Nephron progenitor cell (in vitro differentiated cells): ENCODE measurements at regions not wholly inside any gene's neighbourhood (a gene's known extent, or its start where the extent isn't known, plus 50 kb on each side); places are given as distances from the start of the nearest gene placed in this dataset.
A peak's percentile ranks its signal among the peaks of the same experiment; 100 is the strongest.

Experiments
- DNase-seq: peaks from one replicate; pipeline ENCODE4 v3.0.0; 2021
- H3K27ac Mint-ChIP-seq: 2 replicates; pipeline ENCODE4 v1.8.0; 2021; ENCODE audit warnings: mild to moderate bottlenecking, moderate library complexity, mixed read lengths
- H3K27me3 Mint-ChIP-seq: 2 replicates; pipeline ENCODE4 v1.8.0; 2021; ENCODE audit warnings: mild to moderate bottlenecking, low read depth, mixed read lengths; ENCODE audit not compliant: poor library complexity
- H3K36me3 Mint-ChIP-seq: 2 replicates; pipeline ENCODE4 v1.8.0; 2021; ENCODE audit warnings: low read depth, mixed read lengths
- H3K4me1 Mint-ChIP-seq: 2 replicates; pipeline ENCODE4 v1.8.0; 2021; ENCODE audit warnings: mixed read lengths
- H3K4me3 Mint-ChIP-seq: 2 replicates; pipeline ENCODE4 v1.8.0; 2021; ENCODE audit warnings: mild to moderate bottlenecking, moderate library complexity, mixed read lengths
- H3K9me3 Mint-ChIP-seq: 2 replicates; pipeline ENCODE4 v1.8.0; 2021; ENCODE audit warnings: mild to moderate bottlenecking, moderate library complexity, mixed read lengths
- TF ChIP-seq, protein P1 (sequence below): fragments of 200-600 bp; sonication (generic); IDR thresholded peaks from 2 replicates; pipeline ENCODE4 v1.5.0; 2021; ENCODE audit warnings: antibody characterized with exemption

DNA sequence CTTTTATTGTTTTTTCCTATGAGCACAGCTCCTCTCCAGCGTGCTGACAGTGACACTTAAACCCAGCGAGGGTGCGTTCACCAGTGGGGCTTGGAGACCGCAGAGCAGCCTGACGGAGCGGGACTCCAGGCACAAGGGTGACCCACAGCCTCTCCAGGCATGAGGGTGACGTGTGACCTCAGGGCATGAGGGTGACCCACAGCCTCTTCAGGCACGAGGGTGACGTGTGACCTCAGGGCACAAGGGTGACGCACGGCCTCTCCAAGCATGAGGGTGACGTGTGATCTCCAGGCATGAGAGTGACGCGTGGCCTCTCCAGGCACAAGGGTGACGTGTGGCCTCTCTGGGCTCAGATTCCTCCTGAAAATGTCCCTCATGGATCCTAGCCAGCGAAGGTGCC is 164.3 kb upstream of the TCERG1L start:
- Mint-ChIP-seq H3K4me3 (no peak overlapping the region), H3K36me3 (no peaks in the 10 kb centered on the region), H3K4me1 (peaks cover 53% of the 10 kb centered on the region), H3K9me3 (no peaks in the 10 kb centered on the region), H3K27me3 (peaks cover 7% of the 10 kb centered on the region), H3K27ac (no peak overlapping the region)
- TF ChIP-seq, protein P1, sequence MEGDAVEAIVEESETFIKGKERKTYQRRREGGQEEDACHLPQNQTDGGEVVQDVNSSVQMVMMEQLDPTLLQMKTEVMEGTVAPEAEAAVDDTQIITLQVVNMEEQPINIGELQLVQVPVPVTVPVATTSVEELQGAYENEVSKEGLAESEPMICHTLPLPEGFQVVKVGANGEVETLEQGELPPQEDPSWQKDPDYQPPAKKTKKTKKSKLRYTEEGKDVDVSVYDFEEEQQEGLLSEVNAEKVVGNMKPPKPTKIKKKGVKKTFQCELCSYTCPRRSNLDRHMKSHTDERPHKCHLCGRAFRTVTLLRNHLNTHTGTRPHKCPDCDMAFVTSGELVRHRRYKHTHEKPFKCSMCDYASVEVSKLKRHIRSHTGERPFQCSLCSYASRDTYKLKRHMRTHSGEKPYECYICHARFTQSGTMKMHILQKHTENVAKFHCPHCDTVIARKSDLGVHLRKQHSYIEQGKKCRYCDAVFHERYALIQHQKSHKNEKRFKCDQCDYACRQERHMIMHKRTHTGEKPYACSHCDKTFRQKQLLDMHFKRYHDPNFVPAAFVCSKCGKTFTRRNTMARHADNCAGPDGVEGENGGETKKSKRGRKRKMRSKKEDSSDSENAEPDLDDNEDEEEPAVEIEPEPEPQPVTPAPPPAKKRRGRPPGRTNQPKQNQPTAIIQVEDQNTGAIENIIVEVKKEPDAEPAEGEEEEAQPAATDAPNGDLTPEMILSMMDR = no peak
- DNase-seq = no peak

GRCh38 chr10:131477457-131478121 is 166.1 kb upstream of the TCERG1L start:
- Mint-ChIP-seq H3K27me3 (peaks cover 9% of the 10 kb centered on the region), H3K4me1 (peaks cover 44% of the 10 kb centered on the region), H3K9me3 (no peaks in the 10 kb centered on the region), H3K4me3 (no peak overlapping the region), H3K36me3 (no peaks in the 10 kb centered on the region), H3K27ac (no peak overlapping the region)
- DNase-seq = no peak
- TF ChIP-seq, protein P1 = no peak

- H3K4me3 Mint-ChIP-seq = no peak overlapping the region
- no peak overlapping the region for H3K27ac Mint-ChIP-seq
- no peaks in the 10 kb centered on the region for H3K36me3 Mint-ChIP-seq
- DNase-seq = no peak
- peaks cover 40% of the 10 kb centered on the region for H3K4me1 Mint-ChIP-seq
- peaks cover 9% of the 10 kb centered on the region for H3K27me3 Mint-ChIP-seq
- H3K9me3 Mint-ChIP-seq = peaks cover 8% of the 10 kb centered on the region
- TF ChIP-seq, protein P1 = no peak
Observed at GRCh38 chr10:131478377-131478989, 167.0 kb upstream of the TCERG1L start.

DNA sequence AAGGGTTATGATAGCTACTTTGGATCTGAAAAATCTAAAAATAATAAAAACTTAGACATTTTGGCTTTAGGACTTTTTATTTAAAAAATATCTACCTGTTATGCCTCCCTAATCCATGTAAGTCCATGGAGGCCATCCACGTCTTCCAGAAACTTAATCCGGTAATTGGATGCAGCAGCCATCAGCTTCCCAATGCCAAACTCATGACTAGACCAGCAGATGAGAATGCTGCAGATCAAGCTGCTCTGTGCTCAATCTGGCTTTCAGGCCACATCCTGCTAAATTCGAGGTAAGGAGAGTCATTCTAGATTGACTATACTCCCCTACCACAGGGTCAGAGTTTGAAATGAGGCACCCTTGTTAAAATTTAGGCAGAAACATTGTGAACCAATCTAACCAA is 168.5 kb upstream of the TCERG1L start:
- Mint-ChIP-seq H3K36me3 (no peaks in the 10 kb centered on the region), H3K27me3 (peaks cover 9% of the 10 kb centered on the region), H3K9me3 (peaks cover 12% of the 10 kb centered on the region), H3K4me3 (no peak overlapping the region), H3K4me1 (peaks cover 40% of the 10 kb centered on the region), H3K27ac (peak overlapping the region; percentile 41)
- no peak for DNase-seq
- TF ChIP-seq, protein P1 = no peak

GRCh38 chr10:131480861-131481260 is 169.3 kb upstream of the TCERG1L start:
- TF ChIP-seq, protein P1 = no peak
- Mint-ChIP-seq H3K36me3 (no peaks in the 10 kb centered on the region), H3K4me3 (no peak overlapping the region), H3K4me1 (peaks cover 33% of the 10 kb centered on the region), H3K27ac (no peak overlapping the region), H3K9me3 (peaks cover 12% of the 10 kb centered on the region), H3K27me3 (peaks cover 9% of the 10 kb centered on the region)
- no peak for DNase-seq

- Mint-ChIP-seq H3K27ac (no peak overlapping the region), H3K36me3 (no peaks in the 10 kb centered on the region), H3K4me3 (no peak overlapping the region), H3K27me3 (peaks cover 2% of the 10 kb centered on the region), H3K4me1 (peaks cover 6% of the 10 kb centered on the region), H3K9me3 (peaks cover 28% of the 10 kb centered on the region)
- DNase-seq = no peak
- TF ChIP-seq, protein P1 = no peak
Observed at GRCh38 chr10:131485732-131486131, 174.2 kb upstream of the TCERG1L start.
